SK-N-SH (cell line): ENCODE measurements at regions not wholly inside any gene's neighbourhood (a gene's known extent, or its start where the extent isn't known, plus 50 kb on each side); places are given as distances from the start of the nearest gene placed in this dataset.

Source experiments
- CTCF ChIA-PET: fragments of 300-600, 350-600 bp; formaldehyde crosslinking; extraction: SDS; loops from one replicate; lab custom pipeline; 2021; lab: Yijun Ruan, JAX
- POLR2A ChIA-PET: fragments of 350-600 bp; sonication (Branson Sonifier 250); formaldehyde crosslinking; extraction: SDS; loops from one replicate; lab custom pipeline; 2020; ENCODE audit warnings: antibody characterized with exemption, inconsistent platforms; lab: Yijun Ruan, JAX
- DNase-seq: peaks from one replicate; pipeline ENCODE4 v3.0.0; 2012
- H2AFZ ChIP-seq: fragments of 200-600 bp; sonication (generic); 2 replicates; pipeline ENCODE4 v1.8.1; 2016; ENCODE audit warnings: antibody characterized with exemption, mild to moderate bottlenecking, low read depth
- H3F3A ChIP-seq: fragments of 200-600 bp; sonication (generic); replicated peaks from 2 replicates; pipeline ENCODE3; 2016; ENCODE audit warnings: antibody characterized with exemption, mild to moderate bottlenecking; ENCODE audit not compliant: insufficient read depth
- H3K27ac ChIP-seq, 2 experiments: fragments of 200-500 bp in 1 of 2; fragments of 200-600 bp in 1 of 2; sonication (Bioruptor generic) in 1 of 2; sonication (generic), shearing (Covaris generic) in 1 of 2; 2 replicates each; pipeline versions ENCODE4 v1.5.1 to v1.6.1; 2014 to 2016; ENCODE audit warnings: low read depth in 2 of 2, inconsistent platforms in 1 of 2, low read length in 1 of 2, mild to moderate bottlenecking in 1 of 2, mixed read lengths in 1 of 2
- H3K27me3 ChIP-seq: fragments of 200-600 bp; sonication (generic), shearing (Covaris generic); 2 replicates; pipeline ENCODE4 v1.6.1; 2016; ENCODE audit warnings: mixed run types; ENCODE audit not compliant: insufficient read depth
- H3K36me3 ChIP-seq, 2 experiments: fragments of 200-500 bp in 1 of 2; fragments of 200-600 bp in 1 of 2; sonication (Bioruptor generic) in 1 of 2; sonication (generic) in 1 of 2; replicated peaks in 1 of 2; 2 replicates each; pipeline versions ENCODE3 to v1.5.1; 2014 to 2016; ENCODE audit warnings: low read length in 1 of 2, mild to moderate bottlenecking in 1 of 2; ENCODE audit not compliant: insufficient read depth in 2 of 2, control insufficient read depth in 1 of 2
- H3K4me1 ChIP-seq, 2 experiments: fragments of 200-500 bp in 1 of 2; fragments of 200-600 bp in 1 of 2; sonication (Bioruptor generic) in 1 of 2; sonication (generic), shearing (Covaris generic) in 1 of 2; 2 replicates each; pipeline versions ENCODE4 v1.5.1 to v1.6.1; 2014 to 2016; ENCODE audit warnings: low read depth in 1 of 2, low read length in 1 of 2, mixed run types in 1 of 2; ENCODE audit not compliant: insufficient read depth in 2 of 2, control insufficient read depth in 1 of 2
- H3K4me2 ChIP-seq: fragments of 200-600 bp; sonication (generic), shearing (Covaris generic); 2 replicates; pipeline ENCODE4 v1.6.1; 2017; ENCODE audit warnings: mixed run types
- H3K4me3 ChIP-seq, 2 experiments: fragments of 200-500 bp in 1 of 2; fragments of 200-600 bp in 1 of 2; sonication (Bioruptor generic) in 1 of 2; sonication (generic), shearing (Covaris generic) in 1 of 2; 2 replicates each; pipeline versions ENCODE4 v1.5.1 to v1.8.1; 2014 to 2016; ENCODE audit warnings: low read depth in 2 of 2, inconsistent platforms in 1 of 2, low read length in 1 of 2, mild to moderate bottlenecking in 1 of 2, mixed read lengths in 1 of 2, moderate library complexity in 1 of 2
- H3K79me2 ChIP-seq: fragments of 200-600 bp; sonication (generic); 2 replicates; pipeline ENCODE4 v1.8.1; 2017; ENCODE audit warnings: mild to moderate bottlenecking; ENCODE audit not compliant: insufficient read depth
- H3K9ac ChIP-seq: fragments of 200-600 bp; sonication (generic); 2 replicates; pipeline ENCODE4 v1.6.1; 2017; ENCODE audit warnings: mixed run types
- H3K9me2 ChIP-seq: fragments of 200-600 bp; sonication (generic); 2 replicates; pipeline ENCODE4 v1.6.1; 2017; ENCODE audit warnings: mixed run types
- H3K9me3 ChIP-seq: fragments of 200-600 bp; sonication (generic); 2 replicates; pipeline ENCODE4 v1.6.1; 2017; ENCODE audit warnings: mixed run types, mild to moderate bottlenecking, moderate library complexity
- H4K20me1 ChIP-seq: fragments of 200-600 bp; sonication (generic); 2 replicates; pipeline ENCODE4 v1.6.1; 2017; ENCODE audit warnings: mild to moderate bottlenecking, mixed run types; ENCODE audit not compliant: insufficient read depth
- ELF1 ChIP-seq: IDR thresholded peaks from 2 replicates; pipeline ENCODE4 v1.4.0; 2012
- EP300 ChIP-seq, 2 experiments: IDR thresholded peaks; 2 replicates each; pipeline versions ENCODE4 v1.4.0 to v1.6.1; 2012; ENCODE audit warnings: borderline replicate concordance in 1 of 2, low read depth in 1 of 2, low read length in 1 of 2
- EZH2phosphoT487 ChIP-seq: fragments of 200-600 bp; sonication (generic); IDR thresholded peaks from 2 replicates; pipeline ENCODE4 v1.6.1; 2017; ENCODE audit warnings: low read depth, mixed run types, mild to moderate bottlenecking, antibody characterized with exemption, moderate library complexity, borderline replicate concordance
- GATA2 ChIP-seq: sonication (generic); formaldehyde crosslinking; IDR thresholded peaks from 2 replicates; pipeline ENCODE4 v1.5.0; 2020; ENCODE audit warnings: mild to moderate bottlenecking, missing genetic modification reagents
- MAX ChIP-seq: IDR thresholded peaks from 2 replicates; pipeline ENCODE4 v1.4.0; 2012; ENCODE audit warnings: low read depth
- MXI1 ChIP-seq: IDR thresholded peaks from 2 replicates; pipeline ENCODE4 v1.6.1; 2012; ENCODE audit warnings: mild to moderate bottlenecking, low read depth, low read length, improper control_type of control experiment
- NFIC ChIP-seq: IDR thresholded peaks from 2 replicates; pipeline ENCODE4 v1.4.0; 2012; ENCODE audit warnings: borderline replicate concordance
- NRF1 ChIP-seq: IDR thresholded peaks from 2 replicates; pipeline ENCODE4 v1.6.1; 2012; ENCODE audit warnings: low read depth, mild to moderate bottlenecking, low read length
- POLR2AphosphoS5 ChIP-seq: IDR thresholded peaks from 2 replicates; pipeline ENCODE4 v1.6.1; 2012; ENCODE audit warnings: low read depth, low read length
- RAD21 ChIP-seq: IDR thresholded peaks from 2 replicates; pipeline ENCODE4 v1.6.1; 2012; ENCODE audit warnings: mild to moderate bottlenecking, low read length
- RCOR1 ChIP-seq: fragments of 150-350 bp; IDR thresholded peaks from 2 replicates; pipeline ENCODE4 v1.6.1; 2017; ENCODE audit warnings: antibody characterized with exemption, low read length
- REST ChIP-seq: IDR thresholded peaks from 2 replicates; pipeline ENCODE4 v1.6.1; 2012; ENCODE audit warnings: mild to moderate bottlenecking, low read depth, low read length, moderate library complexity
- RFX5 ChIP-seq: IDR thresholded peaks from 2 replicates; pipeline ENCODE4 v1.6.1; 2012; ENCODE audit warnings: mild to moderate bottlenecking, improper control_type of control experiment, low read length
- RXRA ChIP-seq: IDR thresholded peaks from 2 replicates; pipeline ENCODE4 v1.4.0; 2012; ENCODE audit warnings: low read depth, mild to moderate bottlenecking, borderline replicate concordance
- SIN3A ChIP-seq: IDR thresholded peaks from 2 replicates; pipeline ENCODE4 v1.6.1; 2012; ENCODE audit warnings: low read depth, mild to moderate bottlenecking, low read length, moderate library complexity, borderline replicate concordance
- SMC3 ChIP-seq: IDR thresholded peaks from 2 replicates; pipeline ENCODE4 v1.6.1; 2012; ENCODE audit warnings: low read depth, low read length, improper control_type of control experiment
- TCF12 ChIP-seq: IDR thresholded peaks from 2 replicates; pipeline ENCODE4 v1.4.0; 2012
- USF2 ChIP-seq: fragments of 150-350 bp; IDR thresholded peaks from 2 replicates; pipeline ENCODE4 v1.6.1; 2017; ENCODE audit warnings: antibody characterized with exemption, low read length, low read depth, borderline replicate concordance
- ZBTB33 ChIP-seq: IDR thresholded peaks from 2 replicates; pipeline ENCODE4 v1.4.0; 2012; ENCODE audit warnings: low read depth, borderline replicate concordance
- WGBS: methylation state at CpG from one replicate; pipeline ENCODE4 v1.1.6; 2017; ENCODE audit warnings: low lambda C conversion rate; 5-methylcytosine and 5-hydroxymethylcytosine counted together

GRCh38 chr3:144273601-144274000, 302.0 kb downstream of the DIPK2A start:
- no peaks in the 10 kb centered on the region for H3K36me3 ChIP-seq
- H3K27me3 ChIP-seq, result no peaks in the 10 kb centered on the region
- H3K9me2 ChIP-seq, result no peaks in the 10 kb centered on the region
- no peak overlapping the region for H3K4me3 ChIP-seq
- H2AFZ ChIP-seq, result no peak overlapping the region
- no peak overlapping the region for H3K4me2 ChIP-seq
- ChIA-PET POLR2A (no interaction called here), CTCF (no interaction called here)
- H3F3A ChIP-seq, result no peaks in the 10 kb centered on the region
- no peak overlapping the region for H3K9ac ChIP-seq
- no peaks in the 10 kb centered on the region for H3K4me1 ChIP-seq
- no peak overlapping the region for H3K27ac ChIP-seq
- no peak for DNase-seq
- WGBS, result 0% methylated on average over 2 of the region's 2 CpGs
- TF ChIP-seq EZH2phosphoT487, result no peak
- TF ChIP-seq ELF1, result no peak
- no peak for TF ChIP-seq RFX5
- no peak for TF ChIP-seq USF2
- TF ChIP-seq RAD21, result no peak
- TF ChIP-seq REST, result no peak
- no peak for TF ChIP-seq SIN3A
- TF ChIP-seq ZBTB33, result no peak
- no peak for TF ChIP-seq POLR2AphosphoS5
- TF ChIP-seq RXRA, result no peak
- no peak for TF ChIP-seq MAX
- TF ChIP-seq EP300 (IDR thresholded peaks at IDR 0.05; ENCODE audit: borderline replicate concordance in 1 of 2, low read depth in 1 of 2, low read length in 1 of 2), result no peak
- TF ChIP-seq MXI1, result no peak
- TF ChIP-seq TCF12, result no peak
- TF ChIP-seq NRF1, result no peak
- no peak for TF ChIP-seq RCOR1
- TF ChIP-seq SMC3, result no peak
- TF ChIP-seq NFIC, result no peak
- no peak for TF ChIP-seq GATA2 (CRISPR knock-in tag)
- TF ChIP-seq, all 33 proteins: peak for 0
- no peaks in the 10 kb centered on the region for H4K20me1 ChIP-seq
- no peaks in the 10 kb centered on the region for H3K9me3 ChIP-seq
- no peaks in the 10 kb centered on the region for H3K79me2 ChIP-seq
